ENCODE measurements at regions not wholly inside any gene's neighbourhood (a gene's known extent, or its start where the extent isn't known, plus 50 kb on each side); places are given as distances from the start of the nearest gene placed in this dataset.

GRCh38 chr22:47474464-47474863 lies 712.0 kb downstream of the TBC1D22A start (continued):
- TF ChIP-seq REST (IDR thresholded peaks at IDR 0.05; ENCODE audit: unreplicated experiment) (no peak), ETS1 (IDR thresholded peaks at IDR 0.05) (no peak), STAT1 (IDR thresholded peaks at IDR 0.05; ENCODE audit: unreplicated experiment) (no peak), POLR2AphosphoS5 (IDR thresholded peaks at IDR 0.05; ENCODE audit: low read depth) (no peak), ZNF114 (CRISPR knock-in tag; IDR thresholded peaks at IDR 0.05) (no peak)

- Histone ChIP-seq H3F3A (replicated peaks; ENCODE audit: low read depth) (no peaks in the 10 kb centered on the region), H3K9me2 (ENCODE audit: insufficient read depth) (no peaks in the 10 kb centered on the region), H3K4me3 (no peak overlapping the region), H3K4me1 (ENCODE audit: insufficient read depth) (no peaks in the 10 kb centered on the region), H3K4me2 (no peak overlapping the region), H3K27ac (ENCODE audit: low read depth) (no peak overlapping the region), H3K79me2 (replicated peaks; ENCODE audit: insufficient read depth) (no peaks in the 10 kb centered on the region), H3K27me3 (ENCODE audit: insufficient read depth) (no peaks in the 10 kb centered on the region), H2AFZ (no peak overlapping the region), H4K20me1 (replicated peaks; ENCODE audit: insufficient read depth) (no peaks in the 10 kb centered on the region), H3K36me3 (ENCODE audit: insufficient read depth) (peaks cover 6% of the 10 kb centered on the region; the same call in 1 of the 2 replicates)
- peaks cover 31% of the 10 kb centered on the region for H3K36me3 Mint-ChIP-seq (ENCODE audit: low read depth)
- H3K27me3 Mint-ChIP-seq (ENCODE audit: insufficient read depth, low read depth, poor library complexity), result no peaks in the 10 kb centered on the region
- H3K27ac Mint-ChIP-seq, result no peak overlapping the region
- no peaks in the 10 kb centered on the region for H3K4me1 Mint-ChIP-seq
- H3K4me3 Mint-ChIP-seq, result no peak overlapping the region
- H3K9me3 Mint-ChIP-seq, result peaks cover 96% of the 10 kb centered on the region
- DNase-seq (ENCODE audit: low spot score) (no peak), ATAC-seq (no peak)
- no peak for TF ChIP-seq EZH2phosphoT487 (IDR thresholded peaks at IDR 0.05; ENCODE audit: unreplicated experiment)
- TF ChIP-seq NANOG (IDR thresholded peaks at IDR 0.05; ENCODE audit: borderline replicate concordance), result no peak
- no peak for TF ChIP-seq JUNB (IDR thresholded peaks at IDR 0.05; ENCODE audit: unreplicated experiment)
- no peak for TF ChIP-seq STAT1 (IDR thresholded peaks at IDR 0.05; ENCODE audit: unreplicated experiment)
- TF ChIP-seq REST (IDR thresholded peaks at IDR 0.05; ENCODE audit: unreplicated experiment), result no peak
- TF ChIP-seq CTCF (conservative IDR thresholded peaks at IDR 0.05; ENCODE audit: low read depth in 2 of 2), result no peak
- TF ChIP-seq EZH2 (IDR thresholded peaks at IDR 0.05; ENCODE audit: low read depth, unreplicated experiment), result no peak
- no peak for TF ChIP-seq CREB1 (CRISPR knock-in tag; IDR thresholded peaks at IDR 0.05; ENCODE audit: low read depth)
- no peak for TF ChIP-seq ZNF331 (CRISPR knock-in tag; IDR thresholded peaks at IDR 0.05; ENCODE audit: low read depth)
- TF ChIP-seq POLR2AphosphoS5 (IDR thresholded peaks at IDR 0.05; ENCODE audit: low read depth), result no peak
- no peak for TF ChIP-seq ZNF114 (CRISPR knock-in tag; IDR thresholded peaks at IDR 0.05)
Observed at GRCh38 chr22:47472636-47473035, 710.2 kb downstream of the TBC1D22A start.

Measured in GM23338 (cell line).